ENCODE measurements at regions not wholly inside any gene's neighbourhood (a gene's known extent, or its start where the extent isn't known, plus 50 kb on each side); places are given as distances from the start of the nearest gene placed in this dataset.

DNA sequence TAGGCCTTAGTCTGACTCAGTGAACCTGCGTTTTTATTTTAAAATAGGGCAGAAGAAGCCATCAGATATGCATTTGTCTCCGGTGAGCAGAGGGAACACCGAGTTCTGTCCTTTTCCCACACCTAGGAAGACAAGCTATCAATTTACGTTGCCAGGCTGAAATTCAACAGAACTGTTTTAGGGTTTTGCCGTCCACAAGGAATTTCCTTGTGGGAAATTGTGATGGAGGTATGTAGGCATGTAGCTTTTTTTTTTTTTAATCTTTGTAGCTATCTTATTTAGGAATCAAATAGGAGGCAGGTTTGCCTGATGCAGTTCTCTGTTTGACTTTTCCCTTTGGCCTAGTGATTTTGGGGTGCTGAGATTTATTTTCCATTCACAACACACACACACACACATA lies 62.0 kb upstream of the ASAP2 start:
- TF ChIP-seq POLR2A (IDR thresholded peaks at IDR 0.05; ENCODE audit: low read length) (no peak), GATA1 (IDR thresholded peaks at IDR 0.05; ENCODE audit: low read depth, low read length) (no peak)

Data from erythroblast (primary cell).